T-cell (primary cell): ENCODE measurements at regions not wholly inside any gene's neighbourhood (a gene's known extent, or its start where the extent isn't known, plus 50 kb on each side); places are given as distances from the start of the nearest gene placed in this dataset.

Experiments
- ATAC-seq, 4 experiments: fragments of 200-7000 bp in 3 of 4; fragments of 150-1000 bp in 1 of 4; cut with Tn5 transposase; replicated peaks in 1 of 4; 1 replicate in 3 of 4; 2 replicates in 1 of 4; pipeline ENCODE4 v1.10.0; 2021; ENCODE audit warnings: moderate library complexity in 3 of 4, mild to moderate bottlenecking in 2 of 4, moderate number of reproducible peaks in 1 of 4
- CTCF ChIA-PET, 2 donors: fragments of 300-600 bp; sonication (Branson Sonifier 250); formaldehyde crosslinking; loops; one replicate each; lab custom pipeline; 2022; ENCODE audit warnings: antibody characterized with exemption in 2 of 2; lab: Charles Lee
- POLR2A ChIA-PET, 2 donors: fragments of 300-600 bp; sonication (Branson Sonifier 250); formaldehyde crosslinking; loops; one replicate each; lab custom pipeline; 2022; ENCODE audit warnings: antibody characterized with exemption in 2 of 2; lab: Charles Lee
- DNase-seq, 35 experiments: peaks; one replicate each; pipeline versions ENCODE4 v3.0.0 to v3.0.0-alpha.2; 2013 to 2023
- H3K27ac ChIP-seq: one replicate; pipeline ENCODE4 v1.5.1; 2013; ENCODE audit warnings: low read length
- H3K27me3 ChIP-seq, 2 experiments: replicated peaks in 1 of 2; 1 replicate in 1 of 2; 2 replicates in 1 of 2; pipeline versions ENCODE4 v1.6.1 to v1.7.0; 2013; ENCODE audit warnings: low read length in 1 of 2, mixed read lengths in 1 of 2; ENCODE audit not compliant: control insufficient read depth in 2 of 2, insufficient read depth in 2 of 2; ENCODE audit errors: extremely low read depth in 1 of 2
- H3K36me3 ChIP-seq, 2 donors: 1 replicate in 1 of 2; 2 replicates in 1 of 2; pipeline versions ENCODE4 v1.6.1 to v1.7.0; 2013; ENCODE audit warnings: low read length in 1 of 2; ENCODE audit not compliant: control insufficient read depth in 2 of 2, insufficient read depth in 1 of 2; ENCODE audit errors: extremely low read depth in 1 of 2
- H3K4me1 ChIP-seq, 2 experiments: 1 replicate in 1 of 2; 2 replicates in 1 of 2; pipeline versions ENCODE4 v1.6.1 to v1.7.0; 2013; ENCODE audit warnings: low read length in 2 of 2, mixed read lengths in 1 of 2; ENCODE audit not compliant: insufficient read depth in 2 of 2, control insufficient read depth in 1 of 2; ENCODE audit errors: extremely low read depth in 1 of 2
- H3K4me3 ChIP-seq, 2 donors: 1 replicate in 1 of 2; 2 replicates in 1 of 2; pipeline versions ENCODE4 v1.5.1 to v1.7.0; 2013; ENCODE audit warnings: mild to moderate bottlenecking in 2 of 2, low read length in 1 of 2, moderate library complexity in 1 of 2; ENCODE audit not compliant: control insufficient read depth in 1 of 2; ENCODE audit errors: extremely low read depth in 1 of 2
- H3K9me3 ChIP-seq: 2 replicates; pipeline ENCODE4 v1.7.0; 2013
- H3K27ac Mint-ChIP-seq, 2 donors: one replicate each; pipeline ENCODE4 v1.8.0; 2020 to 2021; ENCODE audit warnings: mild to moderate bottlenecking in 2 of 2, mixed read lengths in 2 of 2
- H3K27me3 Mint-ChIP-seq, 2 donors: one replicate each; pipeline ENCODE4 v1.8.0; 2021 to 2022; ENCODE audit warnings: mixed read lengths in 2 of 2
- H3K36me3 Mint-ChIP-seq: one replicate; pipeline ENCODE4 v1.8.0; 2021; ENCODE audit warnings: mixed read lengths
- H3K4me1 Mint-ChIP-seq, 3 donors: one replicate each; pipeline ENCODE4 v1.8.0; 2020 to 2022; ENCODE audit warnings: mixed read lengths in 3 of 3, mild to moderate bottlenecking in 1 of 3
- H3K4me3 Mint-ChIP-seq, 3 donors: one replicate each; pipeline ENCODE4 v1.8.0; 2020 to 2022; ENCODE audit warnings: mild to moderate bottlenecking in 3 of 3, mixed read lengths in 3 of 3, moderate library complexity in 3 of 3
- H3K9me3 Mint-ChIP-seq, 3 donors: one replicate each; pipeline ENCODE4 v1.8.0; 2020 to 2022; ENCODE audit warnings: mixed read lengths in 3 of 3
- WGBS: methylation state at CpG from one replicate; pipeline ENCODE4 v1.1.5; 2013; ENCODE audit warnings: missing lambda C conversion rate; ENCODE audit not compliant: insufficient coverage; 5-methylcytosine and 5-hydroxymethylcytosine counted together

GRCh38 chr22:27156821-27157489 is 499.6 kb downstream of the MIAT start:
- peaks cover 0 to 8% (median 0%) of the 10 kb centered on the region in 3 donors for H3K9me3 Mint-ChIP-seq
- DNase-seq: no peak
- Histone ChIP-seq H3K4me1 (no peaks in the 10 kb centered on the region), H3K27me3 (peaks cover 0 to 26% of the 10 kb centered on the region in 2 experiments), H3K9me3 (no peaks in the 10 kb centered on the region), H3K36me3 (no peaks in the 10 kb centered on the region), H3K27ac (no peak overlapping the region), H3K4me3 (no peak overlapping the region)
- no peak for ATAC-seq
- 86% methylated on average over 7 of the region's 8 CpGs for WGBS
- H3K27ac Mint-ChIP-seq: no peak overlapping the region
- no peaks in the 10 kb centered on the region for H3K36me3 Mint-ChIP-seq
- peaks cover 19 to 29% of the 10 kb centered on the region in 2 donors for H3K27me3 Mint-ChIP-seq
- no peak overlapping the region for H3K4me3 Mint-ChIP-seq
- ChIA-PET CTCF (no interaction called here), POLR2A (interaction anchor here in 1 of 2 donors (0.5 kb wide), 1 partner anchor 101 kb away, joined by 4 read pairs; no protein-coding TSS in a partner anchor)
- no peaks in the 10 kb centered on the region for H3K4me1 Mint-ChIP-seq

DNA sequence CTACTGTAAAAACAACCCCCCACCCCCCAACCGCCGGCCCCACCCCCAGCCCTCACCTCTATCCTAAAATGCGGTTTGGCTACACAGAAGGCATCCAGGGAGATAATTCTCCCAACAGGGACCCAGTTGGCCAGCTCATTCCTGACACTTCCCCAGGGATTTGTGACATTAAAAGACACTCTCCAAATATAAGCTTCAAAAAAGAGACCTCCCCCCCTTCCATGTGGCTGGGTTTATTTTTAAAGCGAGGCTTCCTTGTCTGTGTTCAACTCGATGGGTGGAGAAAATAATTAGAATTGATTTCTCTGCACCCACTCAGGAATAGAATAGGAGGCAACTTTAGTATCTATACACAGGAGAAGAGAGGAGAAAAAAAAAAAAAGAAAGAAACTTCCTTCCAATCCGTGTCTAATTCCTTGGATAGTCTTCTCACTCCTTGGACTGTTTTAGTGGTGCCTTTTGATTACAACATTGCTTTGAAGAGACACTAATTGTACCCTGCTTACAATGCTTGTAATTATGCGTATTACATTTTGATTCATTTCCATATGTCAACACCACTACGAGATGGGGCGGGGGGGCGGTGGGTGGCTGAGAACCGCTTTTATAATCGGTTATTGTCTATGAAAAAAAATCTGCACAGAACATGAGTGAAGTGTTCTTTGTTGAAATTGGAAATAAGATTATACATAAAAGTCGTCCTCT is 500.4 kb downstream of the MIAT start:
- CTCF ChIA-PET: no interaction called here
- ATAC-seq: no peak

DNA sequence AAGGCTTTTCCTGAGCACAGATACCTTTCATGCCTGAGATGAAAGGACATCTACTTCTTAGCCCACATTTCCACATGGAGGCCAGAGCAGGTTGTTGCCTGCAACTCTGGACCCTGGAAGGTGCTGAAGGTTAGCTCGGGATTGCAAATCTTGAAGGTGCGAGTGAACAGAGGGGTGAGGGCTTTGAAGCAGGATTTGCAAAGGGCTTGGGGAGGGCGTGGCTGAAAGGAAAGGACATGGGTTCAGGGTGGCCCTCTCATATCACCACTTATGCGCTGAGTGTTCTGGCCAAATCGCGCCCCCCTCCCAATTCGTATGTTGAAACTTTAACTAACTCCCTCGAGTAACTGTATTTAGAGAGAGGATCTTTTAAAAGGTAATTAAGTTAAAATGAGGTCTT is 501.6 kb downstream of the MIAT start:
- WGBS: 92% methylated on average over 2 of the region's 8 CpGs
- ATAC-seq (no peak), DNase-seq (no peak)
- peaks cover 0 to 33% of the 10 kb centered on the region in 2 experiments for H3K27me3 ChIP-seq
- Mint-ChIP-seq H3K4me3 (no peak overlapping the region), H3K4me1 (no peaks in the 10 kb centered on the region), H3K36me3 (no peaks in the 10 kb centered on the region), H3K27ac (no peak overlapping the region), H3K27me3 (peaks cover 22 to 33% of the 10 kb centered on the region in 2 donors), H3K9me3 (no peaks in the 10 kb centered on the region)
- H3K27ac ChIP-seq: no peak overlapping the region
- no peaks in the 10 kb centered on the region for H3K36me3 ChIP-seq
- H3K4me3 ChIP-seq: no peak overlapping the region
- POLR2A ChIA-PET: no interaction called here
- no peaks in the 10 kb centered on the region for H3K9me3 ChIP-seq
- CTCF ChIA-PET: no interaction called here
- no peaks in the 10 kb centered on the region for H3K4me1 ChIP-seq

More for the DNA sequence above, 500.4 kb downstream of the MIAT start:
- Mint-ChIP-seq H3K9me3 (peaks cover 0 to 3% (median 0%) of the 10 kb centered on the region in 3 donors), H3K27me3 (peaks cover 22 to 34% of the 10 kb centered on the region in 2 donors), H3K27ac (no peak overlapping the region), H3K4me1 (no peaks in the 10 kb centered on the region), H3K36me3 (no peaks in the 10 kb centered on the region), H3K4me3 (no peak overlapping the region)
- POLR2A ChIA-PET: no interaction called here
- Histone ChIP-seq H3K27ac (no peak overlapping the region), H3K27me3 (peaks cover 0 to 33% of the 10 kb centered on the region in 2 experiments), H3K4me3 (no peak overlapping the region), H3K9me3 (no peaks in the 10 kb centered on the region), H3K4me1 (no peaks in the 10 kb centered on the region), H3K36me3 (no peaks in the 10 kb centered on the region)
- no peak for DNase-seq
- WGBS: 60% methylated on average over 2 of the region's 13 CpGs

DNA sequence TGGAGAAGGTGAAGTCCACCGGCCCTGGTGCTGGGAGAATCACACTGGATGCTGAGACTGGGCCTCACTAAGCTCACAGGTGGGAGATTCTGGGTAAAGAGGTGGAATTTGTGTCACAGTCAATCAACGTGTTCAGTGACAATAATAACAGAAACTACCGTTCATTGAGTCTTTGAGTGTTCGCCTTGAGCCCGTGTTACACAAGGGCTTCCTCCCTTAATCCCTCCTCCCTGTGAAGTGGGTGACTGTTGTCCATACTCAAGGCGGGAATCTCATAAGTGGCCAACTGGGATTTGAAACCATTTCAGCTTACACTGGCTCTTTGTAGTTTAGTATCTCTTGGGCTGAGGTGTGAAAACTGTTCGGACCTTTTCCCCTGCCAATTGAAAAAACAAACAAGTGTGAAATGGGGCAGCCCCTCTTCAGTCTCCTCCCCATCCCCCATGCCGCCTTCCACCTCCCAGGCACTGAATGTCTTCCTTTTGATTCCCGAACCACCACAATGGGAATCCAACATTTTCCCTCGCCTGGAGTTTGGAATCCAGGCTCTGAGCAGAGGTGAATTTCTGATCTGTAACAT is 502.4 kb downstream of the MIAT start:
- no peak for ATAC-seq
- H3K36me3 Mint-ChIP-seq: no peaks in the 10 kb centered on the region
- no peak overlapping the region for H3K27ac Mint-ChIP-seq
- Histone ChIP-seq H3K27me3 (peaks cover 0 to 31% of the 10 kb centered on the region in 2 experiments), H3K4me1 (no peaks in the 10 kb centered on the region), H3K36me3 (no peaks in the 10 kb centered on the region), H3K27ac (no peak overlapping the region), H3K9me3 (no peaks in the 10 kb centered on the region), H3K4me3 (no peak overlapping the region)
- no peaks in the 10 kb centered on the region for H3K4me1 Mint-ChIP-seq
- POLR2A ChIA-PET: no interaction called here
- H3K9me3 Mint-ChIP-seq: no peaks in the 10 kb centered on the region
- peaks cover 21 to 29% of the 10 kb centered on the region in 2 donors for H3K27me3 Mint-ChIP-seq
- CTCF ChIA-PET: no interaction called here
- 71% methylated on average over 3 of the region's 10 CpGs for WGBS
- H3K4me3 Mint-ChIP-seq: no peak overlapping the region
- no peak for DNase-seq

GRCh38 chr22:27163162-27164137 is 506.1 kb downstream of the MIAT start:
- peaks cover 15 to 21% of the 10 kb centered on the region in 2 donors for H3K27me3 Mint-ChIP-seq
- ATAC-seq (no peak), DNase-seq (no peak)
- 100% methylated on average over 1 of the region's 6 CpGs for WGBS
- H3K36me3 ChIP-seq: no peaks in the 10 kb centered on the region
- no peaks in the 10 kb centered on the region for H3K4me1 ChIP-seq
- H3K9me3 Mint-ChIP-seq: no peaks in the 10 kb centered on the region
- no peak overlapping the region for H3K4me3 Mint-ChIP-seq
- H3K4me3 ChIP-seq: no peak overlapping the region
- ChIA-PET CTCF (no interaction called here), POLR2A (no interaction called here)
- H3K9me3 ChIP-seq: no peaks in the 10 kb centered on the region
- H3K27me3 ChIP-seq: peaks cover 0 to 21% of the 10 kb centered on the region in 2 experiments
- no peak overlapping the region for H3K27ac ChIP-seq
- H3K36me3 Mint-ChIP-seq: no peaks in the 10 kb centered on the region
- no peaks in the 10 kb centered on the region for H3K4me1 Mint-ChIP-seq
- H3K27ac Mint-ChIP-seq: no peak overlapping the region
